Muscle of leg (tissue), 3 donors: ENCODE measurements at regions not wholly inside any gene's neighbourhood (a gene's known extent, or its start where the extent isn't known, plus 50 kb on each side); places are given as distances from the start of the nearest gene placed in this dataset.

Experiments used
- DNase-seq: peaks from one replicate; pipeline ENCODE4 v3.0.0; 2013
- H3K27ac ChIP-seq: one replicate; pipeline ENCODE4 v1.5.1; 2013; ENCODE audit warnings: mild to moderate bottlenecking, low read length, control low read depth
- H3K27me3 ChIP-seq: one replicate; pipeline ENCODE4 v1.6.1; 2013; ENCODE audit warnings: low read length; ENCODE audit not compliant: control insufficient read depth, insufficient read depth
- H3K36me3 ChIP-seq: one replicate; pipeline ENCODE4 v1.6.1; 2013; ENCODE audit warnings: low read length; ENCODE audit not compliant: control insufficient read depth, insufficient read depth
- H3K4me1 ChIP-seq: one replicate; pipeline ENCODE4 v1.6.1; 2013; ENCODE audit warnings: low read length; ENCODE audit not compliant: control insufficient read depth, insufficient read depth
- H3K4me3 ChIP-seq: one replicate; pipeline ENCODE4 v1.5.1; 2013; ENCODE audit warnings: low read length, control low read depth
- H3K9me3 ChIP-seq: replicated peaks from 2 replicates; pipeline ENCODE4 v1.6.1; 2013; ENCODE audit warnings: low read depth, low read length; ENCODE audit not compliant: control insufficient read depth
- WGBS: methylation state at CpG from one replicate; pipeline ENCODE4 v1.1.5; 2013; ENCODE audit warnings: missing lambda C conversion rate; ENCODE audit not compliant: insufficient coverage; 5-methylcytosine and 5-hydroxymethylcytosine counted together

DNA sequence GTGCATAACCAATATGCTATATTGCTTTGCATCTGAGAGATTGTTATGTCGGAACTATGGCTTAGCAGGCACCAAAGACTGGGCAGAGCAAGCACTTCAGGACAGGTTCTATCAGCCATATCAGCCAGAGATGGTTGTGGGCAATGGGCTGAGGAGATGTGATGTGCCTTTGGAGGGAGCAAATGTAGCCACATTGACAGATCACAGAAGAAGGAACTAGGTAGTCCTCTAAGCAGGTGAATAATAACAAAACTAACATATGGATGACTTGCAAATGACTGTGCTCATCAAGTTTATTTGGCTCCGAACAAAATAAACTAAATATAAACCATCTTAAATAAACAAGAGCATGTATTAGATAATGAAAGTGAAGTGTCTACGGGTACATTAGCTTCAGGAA, 291.7 kb downstream of the RMST start:
- Histone ChIP-seq H3K27ac (no peak overlapping the region), H3K4me3 (no peak overlapping the region), H3K9me3 (no peaks in the 10 kb centered on the region), H3K36me3 (no peaks in the 10 kb centered on the region), H3K4me1 (no peaks in the 10 kb centered on the region), H3K27me3 (no peaks in the 10 kb centered on the region)
- no CpG with 5 or more reads among the region's 3 CpGs for WGBS
- DNase-seq = no peak

DNA sequence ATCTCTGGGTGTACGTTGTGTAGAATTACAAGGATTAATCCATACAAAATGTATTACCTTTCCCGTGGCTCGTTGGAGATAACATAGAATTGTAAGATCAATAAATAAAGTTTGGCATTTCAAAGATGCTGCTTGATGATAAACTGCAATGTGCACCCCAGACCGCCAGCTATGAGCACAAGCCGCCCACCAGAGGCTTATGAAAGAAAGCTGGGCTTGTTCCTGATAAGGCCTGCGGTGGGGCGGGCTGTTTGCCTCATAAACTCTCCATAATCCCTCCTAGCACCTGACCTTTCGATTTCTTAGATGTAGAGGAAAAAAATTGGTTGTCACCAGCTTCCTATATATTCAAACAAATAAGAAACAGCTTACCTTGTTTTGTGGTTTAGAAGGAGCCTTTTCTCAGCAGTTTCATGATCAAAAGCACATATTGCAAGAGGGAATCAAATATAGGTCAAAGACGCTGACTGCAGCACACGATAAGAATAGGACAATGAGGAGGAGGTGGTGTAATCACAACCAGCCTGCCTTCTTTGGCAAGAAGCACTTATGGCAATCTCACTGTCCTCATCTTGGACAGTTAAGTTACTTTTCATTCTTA, 293.6 kb downstream of the RMST start:
- peak; percentile 3 for DNase-seq
- Histone ChIP-seq H3K4me1 (no peaks in the 10 kb centered on the region), H3K4me3 (no peak overlapping the region), H3K9me3 (no peaks in the 10 kb centered on the region), H3K27me3 (no peaks in the 10 kb centered on the region), H3K36me3 (no peaks in the 10 kb centered on the region), H3K27ac (no peak overlapping the region)
- 80% methylated on average over 2 of the region's 10 CpGs for WGBS

DNA sequence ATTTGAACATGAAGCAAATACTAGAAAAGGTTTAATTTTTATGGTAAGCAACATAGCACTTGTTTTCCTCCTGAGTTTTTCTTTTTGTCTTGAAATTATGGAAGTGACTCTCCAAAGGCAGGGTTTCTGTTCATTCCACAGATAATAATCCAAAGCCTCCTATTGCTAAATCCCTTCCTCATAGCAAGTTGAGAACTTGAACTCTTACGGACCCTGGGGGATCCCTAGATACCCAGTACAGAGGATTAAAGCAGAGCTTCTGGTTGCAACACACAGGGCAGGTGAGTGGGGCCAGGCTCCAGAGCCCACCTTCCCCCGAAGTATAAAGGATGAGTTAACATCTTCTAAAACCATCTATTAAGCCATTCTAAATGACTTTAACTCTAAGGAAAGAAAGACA, 294.1 kb downstream of the RMST start:
- Histone ChIP-seq H3K9me3 (peaks cover 2% of the 10 kb centered on the region), H3K4me1 (no peaks in the 10 kb centered on the region), H3K27ac (no peak overlapping the region), H3K36me3 (no peaks in the 10 kb centered on the region), H3K4me3 (no peak overlapping the region), H3K27me3 (no peaks in the 10 kb centered on the region)
- DNase-seq = peak; percentile 4
- WGBS = no CpG with 5 or more reads among the region's 2 CpGs

DNA sequence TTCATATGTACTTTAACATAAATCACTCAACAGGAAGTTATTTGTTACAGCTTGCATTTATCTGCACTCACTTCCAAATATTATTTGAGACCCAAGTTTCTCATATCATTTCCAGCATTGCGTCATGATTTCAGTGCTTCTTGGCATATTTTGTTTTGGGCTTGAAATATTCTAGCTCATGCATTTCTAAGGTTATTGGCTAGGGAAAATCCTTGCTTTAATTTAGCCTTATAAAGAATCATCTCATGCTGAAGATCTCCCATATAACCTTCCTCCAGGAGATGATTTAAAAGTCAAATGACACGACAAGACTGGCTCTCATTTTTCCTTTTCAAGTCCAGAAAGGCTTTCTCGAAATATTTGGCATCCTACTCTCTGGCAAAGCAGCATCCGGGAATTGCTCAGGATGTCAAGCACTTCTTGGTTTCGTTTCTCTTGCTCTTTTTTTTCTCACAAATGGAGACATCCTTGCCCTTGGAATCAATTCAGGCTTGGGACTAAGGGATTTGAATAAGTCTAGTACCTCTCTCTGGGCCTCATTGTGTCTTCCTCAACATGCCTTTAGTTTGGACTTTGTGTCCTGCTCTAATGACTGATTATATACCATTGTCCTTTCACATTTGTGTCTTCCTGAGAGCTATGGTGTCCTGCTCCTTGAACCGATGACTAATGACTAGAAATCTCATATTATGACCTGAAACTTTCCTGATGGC, 295.0 kb downstream of the RMST start:
- H3K4me1 ChIP-seq = no peaks in the 10 kb centered on the region
- no peaks in the 10 kb centered on the region for H3K27me3 ChIP-seq
- whole genome bisulfite sequencing = 32% methylated on average over 2 of the region's 6 CpGs
- H3K36me3 ChIP-seq = no peaks in the 10 kb centered on the region
- peak overlapping the region; percentile 50 for H3K27ac ChIP-seq
- H3K9me3 ChIP-seq = peaks cover 4% of the 10 kb centered on the region
- H3K4me3 ChIP-seq = no peak overlapping the region
- peak; percentile 90 for DNase-seq

DNA sequence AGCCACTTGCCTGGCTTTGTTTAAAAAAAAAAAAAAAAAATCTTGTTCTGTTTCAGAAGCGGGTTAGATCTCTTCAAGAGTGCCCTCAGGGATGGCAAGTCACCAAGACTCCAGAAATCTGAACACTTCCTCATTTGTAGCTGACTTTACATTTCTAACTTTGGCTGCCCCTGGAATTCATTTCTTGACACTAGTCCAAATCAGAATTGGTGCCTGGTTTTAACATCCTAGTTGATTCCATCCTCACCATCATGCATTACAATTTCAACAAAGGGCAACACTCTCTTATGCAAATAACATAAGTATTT, 295.5 kb downstream of the RMST start:
- no peak overlapping the region for H3K4me3 ChIP-seq
- no peaks in the 10 kb centered on the region for H3K36me3 ChIP-seq
- H3K4me1 ChIP-seq = no peaks in the 10 kb centered on the region
- WGBS = 80% methylated on average over 1 of the region's 1 CpG
- H3K27me3 ChIP-seq = no peaks in the 10 kb centered on the region
- H3K27ac ChIP-seq = no peak overlapping the region
- DNase-seq = peak; percentile 8
- peaks cover 4% of the 10 kb centered on the region for H3K9me3 ChIP-seq

DNA sequence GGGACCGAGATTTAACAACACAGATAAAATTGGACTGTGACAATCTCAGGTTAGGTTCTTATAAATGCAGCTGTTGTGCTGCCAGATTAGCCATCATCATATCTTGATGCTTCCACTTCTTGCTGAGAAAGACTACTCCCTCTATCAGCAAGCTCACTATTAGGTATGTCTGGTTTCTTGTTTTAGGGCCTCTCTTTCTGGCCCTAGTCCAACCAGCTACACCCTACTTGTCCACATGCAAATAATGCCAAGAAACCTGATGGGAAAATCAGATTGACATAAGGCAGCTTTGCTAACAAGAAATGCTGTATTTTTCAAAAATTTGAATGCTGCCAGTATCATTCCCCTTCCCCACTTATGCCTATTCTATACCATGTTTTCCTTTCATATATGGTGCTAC, 296.0 kb downstream of the RMST start:
- Histone ChIP-seq H3K9me3 (peaks cover 4% of the 10 kb centered on the region), H3K4me1 (no peaks in the 10 kb centered on the region), H3K36me3 (no peaks in the 10 kb centered on the region), H3K4me3 (no peak overlapping the region), H3K27me3 (no peaks in the 10 kb centered on the region), H3K27ac (no peak overlapping the region)
- DNase-seq = no peak
- no CpG with 5 or more reads among the region's 1 CpG for WGBS

DNA sequence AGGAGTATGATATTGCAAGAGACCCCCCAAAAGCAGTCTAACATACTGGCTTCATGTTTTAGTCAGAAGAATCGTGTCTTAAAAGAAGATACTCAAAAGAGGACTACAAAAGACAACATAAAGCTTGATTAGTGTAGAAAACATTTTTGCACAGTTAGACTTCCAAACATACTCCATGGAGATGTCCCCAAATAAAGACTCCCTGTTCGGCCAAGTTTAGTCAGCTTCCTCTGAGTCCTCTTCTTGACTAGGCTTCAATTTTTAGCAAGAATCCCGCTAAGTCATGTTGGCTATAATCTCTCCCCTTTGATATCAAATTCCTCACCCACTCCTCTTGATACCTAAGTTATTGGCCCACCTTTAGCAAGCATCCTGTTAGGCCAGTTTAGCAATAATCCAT, 298.0 kb downstream of the RMST start:
- Histone ChIP-seq H3K36me3 (no peaks in the 10 kb centered on the region), H3K9me3 (peaks cover 4% of the 10 kb centered on the region), H3K4me1 (no peaks in the 10 kb centered on the region), H3K27ac (no peak overlapping the region), H3K4me3 (no peak overlapping the region), H3K27me3 (no peaks in the 10 kb centered on the region)
- DNase-seq = peak; percentile 59
- WGBS = 58% methylated on average over 2 of the region's 3 CpGs

DNA sequence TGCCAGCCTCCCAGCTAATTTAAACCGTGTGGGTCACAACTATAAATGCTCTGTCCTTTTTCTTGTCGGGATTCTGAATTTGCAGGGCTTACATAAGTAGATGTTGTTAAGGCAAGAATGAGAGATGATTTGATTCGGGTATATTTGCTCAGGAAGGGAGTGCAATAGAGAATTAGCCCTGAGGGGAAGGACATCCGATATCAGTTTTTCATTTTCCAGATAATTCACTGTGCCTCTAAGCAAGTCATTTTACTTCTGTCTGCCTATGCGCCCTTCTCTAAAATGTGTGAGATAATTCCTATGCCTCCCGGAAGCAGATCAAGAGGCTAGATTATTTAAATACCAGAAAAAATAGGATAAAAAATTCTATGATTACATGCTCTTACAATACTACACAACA, 300.5 kb downstream of the RMST start:
- no peaks in the 10 kb centered on the region for H3K4me1 ChIP-seq
- H3K4me3 ChIP-seq = no peak overlapping the region
- no peak overlapping the region for H3K27ac ChIP-seq
- no peaks in the 10 kb centered on the region for H3K27me3 ChIP-seq
- DNase-seq = no peak
- peaks cover 4% of the 10 kb centered on the region for H3K9me3 ChIP-seq
- H3K36me3 ChIP-seq = no peaks in the 10 kb centered on the region
- WGBS = no CpG with 5 or more reads among the region's 6 CpGs

DNA sequence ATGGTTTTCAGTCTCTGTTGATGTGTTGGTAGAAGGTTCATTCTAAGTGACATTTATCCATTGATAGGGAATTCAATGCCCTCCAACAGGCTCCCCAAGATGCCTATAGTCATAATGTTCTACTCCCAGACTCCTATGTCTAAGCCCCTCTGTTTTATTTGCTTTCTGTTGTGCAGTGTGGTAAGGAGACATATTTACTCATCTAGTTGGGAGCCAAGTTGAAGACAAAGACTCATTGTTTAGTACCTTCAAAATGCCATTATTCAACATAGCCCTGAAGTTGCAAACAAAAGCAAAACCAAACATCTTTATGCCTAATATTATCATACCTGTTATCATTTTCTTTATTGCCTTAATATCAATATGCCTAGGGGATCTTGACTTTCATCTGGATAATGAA, 302.1 kb downstream of the RMST start:
- H3K4me1 ChIP-seq = no peaks in the 10 kb centered on the region
- DNase-seq = no peak
- no peak overlapping the region for H3K4me3 ChIP-seq
- H3K27me3 ChIP-seq = no peaks in the 10 kb centered on the region
- H3K36me3 ChIP-seq = no peaks in the 10 kb centered on the region
- no peak overlapping the region for H3K27ac ChIP-seq
- peaks cover 4% of the 10 kb centered on the region for H3K9me3 ChIP-seq

DNA sequence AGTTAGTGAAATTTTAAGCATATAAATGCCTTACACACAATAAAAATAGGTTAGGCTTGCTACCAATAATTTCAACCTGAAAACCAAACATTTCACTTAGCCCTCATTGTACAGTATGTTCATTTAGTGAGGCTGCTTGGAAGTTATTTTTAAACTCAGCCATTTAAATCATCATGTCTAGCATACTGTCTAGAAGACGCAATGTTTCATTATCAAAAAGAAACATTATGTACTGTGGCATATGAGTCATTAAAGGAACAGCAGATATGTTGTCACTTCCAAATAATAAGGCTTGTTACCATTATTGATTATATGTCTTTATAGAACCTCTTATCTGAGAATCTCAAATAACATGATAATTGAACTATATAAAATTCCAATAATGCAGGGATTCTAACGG, 304.7 kb downstream of the RMST start:
- no CpG with 5 or more reads among the region's 2 CpGs for WGBS
- Histone ChIP-seq H3K27me3 (no peaks in the 10 kb centered on the region), H3K27ac (no peak overlapping the region), H3K9me3 (no peaks in the 10 kb centered on the region), H3K4me3 (no peak overlapping the region), H3K36me3 (no peaks in the 10 kb centered on the region), H3K4me1 (no peaks in the 10 kb centered on the region)
- DNase-seq = no peak

DNA sequence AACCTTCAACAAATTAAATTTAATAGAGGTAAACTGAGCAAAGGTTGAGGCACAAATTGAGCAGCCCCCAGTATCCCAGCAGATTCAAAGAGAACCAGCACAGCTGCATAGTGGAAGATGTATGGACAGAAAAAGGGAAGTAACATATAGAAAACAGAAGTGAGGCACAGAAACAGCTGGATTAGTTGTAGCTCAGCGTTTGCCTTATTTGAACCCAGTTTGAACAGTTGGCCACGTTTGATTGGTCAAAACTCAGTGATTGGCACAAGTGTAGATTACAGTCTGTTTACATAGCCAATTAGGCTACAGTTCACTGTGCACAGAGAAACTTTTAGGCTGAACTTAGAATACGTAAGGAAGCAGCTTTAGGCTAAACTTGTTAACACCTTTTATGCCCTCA, 315.5 kb downstream of the RMST start:
- Histone ChIP-seq H3K9me3 (no peaks in the 10 kb centered on the region), H3K4me3 (no peak overlapping the region), H3K27ac (no peak overlapping the region), H3K4me1 (no peaks in the 10 kb centered on the region), H3K27me3 (no peaks in the 10 kb centered on the region), H3K36me3 (no peaks in the 10 kb centered on the region)
- WGBS = 65% methylated on average over 2 of the region's 3 CpGs
- no peak for DNase-seq
